Lower lobe of right lung (tissue), 2 donors: ENCODE measurements at regions not wholly inside any gene's neighbourhood (a gene's known extent, or its start where the extent isn't known, plus 50 kb on each side); places are given as distances from the start of the nearest gene placed in this dataset.

ENCODE experiments used
- ATAC-seq, 2 donors: fragments of 200-7000 bp; cut with Tn5 transposase; one replicate each; pipeline ENCODE4 v1.9.1; 2020 to 2022; ENCODE audit warnings: mild to moderate bottlenecking in 2 of 2, moderate library complexity in 2 of 2
- DNase-seq: peaks from one replicate; pipeline ENCODE4 v3.0.0-alpha.2; 2020
- H3K27ac ChIP-seq: fragments of 200-600 bp; one replicate; pipeline ENCODE4 v1.8.0; 2022
- H3K27me3 ChIP-seq: fragments of 200-600 bp; one replicate; pipeline ENCODE4 v1.8.0; 2022; ENCODE audit warnings: low read depth
- H3K36me3 ChIP-seq: fragments of 200-600 bp; one replicate; pipeline ENCODE4 v1.8.0; 2022; ENCODE audit warnings: mild to moderate bottlenecking
- H3K4me1 ChIP-seq: fragments of 200-600 bp; one replicate; pipeline ENCODE4 v1.8.0; 2022
- H3K4me3 ChIP-seq: fragments of 200-600 bp; one replicate; pipeline ENCODE4 v1.8.0; 2022; ENCODE audit warnings: mild to moderate bottlenecking
- H3K9me3 ChIP-seq: fragments of 200-600 bp; one replicate; pipeline ENCODE4 v1.8.0; 2022
- CTCF ChIP-seq: fragments of 200-600 bp; IDR thresholded peaks from one replicate; pipeline ENCODE4 v1.8.0; 2022; ENCODE audit warnings: antibody characterized with exemption, mild to moderate bottlenecking
- intact Hi-C: fragments of 100-400 bp; cut with DNase I; formaldehyde crosslinking; loops from one replicate; pipeline ENCODE4 v1.11.0; 2022
- donor health status: DM: no; HTN: yes; CAD: no; lungs with severe emphysema.

- Histone ChIP-seq H3K4me3 (no peak overlapping the region), H3K36me3 (no peaks in the 10 kb centered on the region), H3K27me3 (no peaks in the 10 kb centered on the region), H3K4me1 (no peaks in the 10 kb centered on the region), H3K9me3 (no peaks in the 10 kb centered on the region), H3K27ac (no peak overlapping the region)
- ATAC-seq: no peak
- intact Hi-C loops: no loop called here
- TF ChIP-seq CTCF: no peak
- no peak for DNase-seq
Observed at GRCh38 chr4:137649711-137650450, 117.6 kb upstream of the PCDH18 start.

GRCh38 chr4:137648531-137648930 is 116.2 kb upstream of the PCDH18 start:
- Histone ChIP-seq H3K4me1 (no peaks in the 10 kb centered on the region), H3K27ac (no peak overlapping the region), H3K27me3 (no peaks in the 10 kb centered on the region), H3K4me3 (no peak overlapping the region), H3K36me3 (no peaks in the 10 kb centered on the region), H3K9me3 (no peaks in the 10 kb centered on the region)
- TF ChIP-seq CTCF: no peak
- intact Hi-C loops: no loop called here
- ATAC-seq: no peak
- DNase-seq: no peak

- no peak for DNase-seq
- H3K9me3 ChIP-seq: no peaks in the 10 kb centered on the region
- H3K36me3 ChIP-seq: no peaks in the 10 kb centered on the region
- no peaks in the 10 kb centered on the region for H3K4me1 ChIP-seq
- no peak for ATAC-seq
- intact Hi-C loops: no loop called here
- H3K27ac ChIP-seq: no peak overlapping the region
- no peak for TF ChIP-seq CTCF
- H3K27me3 ChIP-seq: no peaks in the 10 kb centered on the region
- H3K4me3 ChIP-seq: no peak overlapping the region
Observed at GRCh38 chr4:137647375-137647774, 115.1 kb upstream of the PCDH18 start.

GRCh38 chr4:137644201-137644600 is 111.9 kb upstream of the PCDH18 start:
- no peak overlapping the region for H3K27ac ChIP-seq
- H3K36me3 ChIP-seq: no peaks in the 10 kb centered on the region
- no peaks in the 10 kb centered on the region for H3K9me3 ChIP-seq
- intact Hi-C loops: no loop called here
- DNase-seq (no peak), ATAC-seq (no peak)
- no peaks in the 10 kb centered on the region for H3K27me3 ChIP-seq
- no peaks in the 10 kb centered on the region for H3K4me1 ChIP-seq
- H3K4me3 ChIP-seq: no peak overlapping the region
- no peak for TF ChIP-seq CTCF

- intact Hi-C loops: no loop called here
- Histone ChIP-seq H3K9me3 (no peaks in the 10 kb centered on the region), H3K27me3 (no peaks in the 10 kb centered on the region), H3K4me1 (no peaks in the 10 kb centered on the region), H3K36me3 (no peaks in the 10 kb centered on the region), H3K27ac (no peak overlapping the region), H3K4me3 (no peak overlapping the region)
- TF ChIP-seq CTCF: no peak
- ATAC-seq (no peak), DNase-seq (no peak)
Observed at GRCh38 chr4:137641544-137641943, 109.2 kb upstream of the PCDH18 start.
